DMS153 treated with DMSO at 0.1 percent for 48 hours (cell line): ENCODE measurements at regions not wholly inside any gene's neighbourhood (a gene's known extent, or its start where the extent isn't known, plus 50 kb on each side); places are given as distances from the start of the nearest gene placed in this dataset.

Source experiments
- DNase-seq: peaks from one replicate; lab custom pipeline; 2025; ENCODE audit not compliant: unreplicated experiment; lab: John Stamatoyannopoulos, UW

GRCh38 chr4:188197566-188197965, 58.3 kb downstream of the TRIML1 start:
- DNase-seq = no peak

GRCh38 chr4:188198982-188199792, 59.9 kb downstream of the TRIML1 start:
- no peak for DNase-seq

- DNase-seq = no peak
These were observed 62.6 kb downstream of the TRIML1 start for GRCh38 chr4:188201851-188202250.

GRCh38 chr4:188206783-188207182, 67.5 kb downstream of the TRIML1 start:
- no peak for DNase-seq

GRCh38 chr4:188214861-188215260, 75.6 kb downstream of the TRIML1 start:
- DNase-seq = no peak

GRCh38 chr4:188218392-188218791, 79.2 kb downstream of the TRIML1 start:
- DNase-seq = no peak

GRCh38 chr4:188220006-188220405, 80.8 kb downstream of the TRIML1 start:
- no peak for DNase-seq

GRCh38 chr4:188221090-188221489, 81.8 kb downstream of the TRIML1 start:
- DNase-seq = no peak

GRCh38 chr4:188228279-188228678, 89.0 kb downstream of the TRIML1 start:
- DNase-seq = no peak

- DNase-seq = no peak
These were observed 93.2 kb downstream of the TRIML1 start for GRCh38 chr4:188232428-188232827.

- no peak for DNase-seq
These were observed 102.8 kb downstream of the TRIML1 start for GRCh38 chr4:188242041-188242440.

GRCh38 chr4:188245651-188246050, 106.4 kb downstream of the TRIML1 start:
- no peak for DNase-seq

- DNase-seq = no peak
These were observed 107.2 kb downstream of the TRIML1 start for GRCh38 chr4:188246488-188246887.

GRCh38 chr4:188254211-188254610, 115.0 kb downstream of the TRIML1 start:
- DNase-seq = no peak

- DNase-seq = no peak
These were observed 123.2 kb downstream of the TRIML1 start for GRCh38 chr4:188262464-188262863.

GRCh38 chr4:188263321-188263720, 124.1 kb downstream of the TRIML1 start:
- DNase-seq = no peak

GRCh38 chr4:188266386-188266785, 127.1 kb downstream of the TRIML1 start:
- DNase-seq = no peak

- DNase-seq = no peak
These were observed 129.1 kb downstream of the TRIML1 start for GRCh38 chr4:188268131-188268908.

GRCh38 chr4:188270273-188271069, 131.2 kb downstream of the TRIML1 start:
- DNase-seq = no peak

- no peak for DNase-seq
These were observed 136.4 kb downstream of the TRIML1 start for GRCh38 chr4:188275686-188276085.

GRCh38 chr4:188279184-188279583, 139.9 kb downstream of the TRIML1 start:
- no peak for DNase-seq
